ENCODE measurements at regions not wholly inside any gene's neighbourhood (a gene's known extent, or its start where the extent isn't known, plus 50 kb on each side); places are given as distances from the start of the nearest gene placed in this dataset.

DNA sequence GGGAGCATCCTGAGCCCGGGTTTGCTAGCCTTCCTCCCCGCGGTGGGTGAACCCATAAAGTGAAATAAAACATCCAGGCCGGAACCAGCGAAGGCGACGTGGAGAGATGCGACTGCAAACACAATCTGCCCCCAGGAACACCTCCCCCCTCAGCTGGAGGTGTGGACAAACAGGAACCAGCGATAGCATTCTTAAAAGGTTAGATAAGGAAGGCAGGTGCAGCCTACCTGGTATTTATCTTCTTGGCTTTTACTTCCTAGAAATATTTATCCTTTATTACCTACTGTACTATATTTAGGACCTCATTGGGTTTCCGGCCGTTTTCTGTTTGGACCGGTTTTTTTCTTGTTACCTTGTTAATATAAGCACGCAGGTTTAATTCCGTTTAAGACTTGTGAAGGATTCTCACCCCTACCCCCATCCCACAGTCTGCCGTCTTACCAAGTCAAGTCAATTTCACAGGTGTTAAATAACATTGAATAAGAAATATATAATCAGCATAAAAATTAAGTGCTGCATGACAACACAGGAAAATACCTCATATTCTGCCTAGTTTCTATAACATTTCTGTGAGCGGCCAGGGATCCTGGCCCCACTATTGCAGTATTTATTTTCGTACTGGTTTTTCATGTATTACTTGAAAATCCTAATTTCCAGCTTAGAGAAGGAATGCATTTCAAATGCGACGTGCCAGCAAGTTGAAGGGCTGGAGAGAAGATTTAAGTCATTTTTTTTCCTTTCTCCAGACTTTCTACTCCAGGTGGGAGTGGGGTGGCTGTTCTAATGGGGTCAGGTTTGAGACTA, 224.0 kb upstream of the ID2 start:
- TF ChIP-seq POLR2A (IDR thresholded peaks at IDR 0.05): no peak
- TF ChIP-seq, protein P1, sequence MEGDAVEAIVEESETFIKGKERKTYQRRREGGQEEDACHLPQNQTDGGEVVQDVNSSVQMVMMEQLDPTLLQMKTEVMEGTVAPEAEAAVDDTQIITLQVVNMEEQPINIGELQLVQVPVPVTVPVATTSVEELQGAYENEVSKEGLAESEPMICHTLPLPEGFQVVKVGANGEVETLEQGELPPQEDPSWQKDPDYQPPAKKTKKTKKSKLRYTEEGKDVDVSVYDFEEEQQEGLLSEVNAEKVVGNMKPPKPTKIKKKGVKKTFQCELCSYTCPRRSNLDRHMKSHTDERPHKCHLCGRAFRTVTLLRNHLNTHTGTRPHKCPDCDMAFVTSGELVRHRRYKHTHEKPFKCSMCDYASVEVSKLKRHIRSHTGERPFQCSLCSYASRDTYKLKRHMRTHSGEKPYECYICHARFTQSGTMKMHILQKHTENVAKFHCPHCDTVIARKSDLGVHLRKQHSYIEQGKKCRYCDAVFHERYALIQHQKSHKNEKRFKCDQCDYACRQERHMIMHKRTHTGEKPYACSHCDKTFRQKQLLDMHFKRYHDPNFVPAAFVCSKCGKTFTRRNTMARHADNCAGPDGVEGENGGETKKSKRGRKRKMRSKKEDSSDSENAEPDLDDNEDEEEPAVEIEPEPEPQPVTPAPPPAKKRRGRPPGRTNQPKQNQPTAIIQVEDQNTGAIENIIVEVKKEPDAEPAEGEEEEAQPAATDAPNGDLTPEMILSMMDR (IDR thresholded peaks at IDR 0.05): no peak
